Ishikawa (cell line): ENCODE measurements at regions not wholly inside any gene's neighbourhood (a gene's known extent, or its start where the extent isn't known, plus 50 kb on each side); places are given as distances from the start of the nearest gene placed in this dataset.

Experiments
- CEBPB ChIP-seq: IDR thresholded peaks from 2 replicates; pipeline ENCODE4 v1.6.1; 2012
- CREB1 ChIP-seq: IDR thresholded peaks from 2 replicates; pipeline ENCODE4 v1.6.1; 2012; ENCODE audit warnings: low read depth
- EGR1 ChIP-seq: IDR thresholded peaks from 2 replicates; pipeline ENCODE4 v1.6.1; 2012
- EP300 ChIP-seq: IDR thresholded peaks from 2 replicates; pipeline ENCODE4 v1.6.1; 2012; ENCODE audit warnings: borderline replicate concordance
- FOXM1 ChIP-seq: IDR thresholded peaks from 2 replicates; pipeline ENCODE4 v1.6.1; 2012; ENCODE audit warnings: low read depth, borderline replicate concordance
- MAX ChIP-seq: IDR thresholded peaks from 2 replicates; pipeline ENCODE4 v1.6.1; 2012
- NFIC ChIP-seq: IDR thresholded peaks from 2 replicates; pipeline ENCODE4 v1.6.1; 2012
- RAD21 ChIP-seq: IDR thresholded peaks from 2 replicates; pipeline ENCODE4 v1.6.1; 2012; ENCODE audit warnings: low read depth
- REST ChIP-seq: IDR thresholded peaks from 2 replicates; pipeline ENCODE4 v1.6.1; 2012; ENCODE audit warnings: low read depth, mild to moderate bottlenecking
- TAF1 ChIP-seq: IDR thresholded peaks from 2 replicates; pipeline ENCODE4 v1.6.1; 2012; ENCODE audit warnings: low read depth, mild to moderate bottlenecking
- TCF12 ChIP-seq: IDR thresholded peaks from 2 replicates; pipeline ENCODE4 v1.6.1; 2012; ENCODE audit warnings: low read depth
- TEAD4 ChIP-seq: IDR thresholded peaks from 2 replicates; pipeline ENCODE4 v1.6.1; 2012
- YY1 ChIP-seq: IDR thresholded peaks from 2 replicates; pipeline ENCODE4 v1.6.1; 2012; ENCODE audit warnings: low read depth
- ZBTB7A ChIP-seq: IDR thresholded peaks from 2 replicates; pipeline ENCODE4 v1.6.1; 2012; ENCODE audit warnings: low read depth
- TF ChIP-seq, protein P1 (sequence below): IDR thresholded peaks from 2 replicates; pipeline ENCODE4 v1.6.1; 2012

DNA sequence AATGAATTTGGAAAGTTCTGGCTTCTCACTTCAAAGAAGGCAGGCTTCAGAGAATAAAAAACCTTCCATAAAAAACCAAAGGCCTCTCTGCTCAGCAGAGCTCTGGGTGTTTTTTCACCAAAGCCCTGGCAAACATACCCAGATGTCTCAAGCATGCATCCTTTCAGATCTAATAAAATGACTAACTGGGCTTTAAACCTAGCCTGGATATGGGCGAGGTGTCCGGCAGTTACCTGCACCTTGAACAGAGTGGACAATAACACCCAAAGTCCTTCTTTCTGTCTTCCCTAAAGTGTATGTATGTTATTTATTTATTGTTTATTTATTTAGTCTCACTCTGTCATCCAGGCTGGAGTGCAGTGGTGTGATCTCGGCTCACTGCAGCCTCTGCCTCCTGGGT lies 469.3 kb downstream of the XYLT1 start:
- TF ChIP-seq MAX (no peak), ZBTB7A (no peak), CREB1 (no peak), FOXM1 (no peak), TAF1 (no peak), TCF12 (no peak), YY1 (no peak), RAD21 (no peak), EGR1 (no peak), TEAD4 (no peak), NFIC (no peak), EP300 (no peak), REST (no peak), CEBPB (no peak)
- TF ChIP-seq, protein P1, sequence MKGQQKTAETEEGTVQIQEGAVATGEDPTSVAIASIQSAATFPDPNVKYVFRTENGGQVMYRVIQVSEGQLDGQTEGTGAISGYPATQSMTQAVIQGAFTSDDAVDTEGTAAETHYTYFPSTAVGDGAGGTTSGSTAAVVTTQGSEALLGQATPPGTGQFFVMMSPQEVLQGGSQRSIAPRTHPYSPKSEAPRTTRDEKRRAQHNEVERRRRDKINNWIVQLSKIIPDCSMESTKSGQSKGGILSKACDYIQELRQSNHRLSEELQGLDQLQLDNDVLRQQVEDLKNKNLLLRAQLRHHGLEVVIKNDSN: no peak

- TF ChIP-seq TEAD4: no peak
- no peak for TF ChIP-seq RAD21
- no peak for TF ChIP-seq YY1
- no peak for TF ChIP-seq TAF1
- no peak for TF ChIP-seq CREB1
- no peak for TF ChIP-seq TCF12
- no peak for TF ChIP-seq ZBTB7A
- TF ChIP-seq EGR1: no peak
- TF ChIP-seq MAX: no peak
- TF ChIP-seq CEBPB: no peak
- TF ChIP-seq NFIC: no peak
- no peak for TF ChIP-seq EP300
- TF ChIP-seq, protein P1: no peak
- no peak for TF ChIP-seq REST
- TF ChIP-seq FOXM1: no peak
Measured at GRCh38 chr16:17002565-17002964, 468.2 kb downstream of the XYLT1 start.

DNA sequence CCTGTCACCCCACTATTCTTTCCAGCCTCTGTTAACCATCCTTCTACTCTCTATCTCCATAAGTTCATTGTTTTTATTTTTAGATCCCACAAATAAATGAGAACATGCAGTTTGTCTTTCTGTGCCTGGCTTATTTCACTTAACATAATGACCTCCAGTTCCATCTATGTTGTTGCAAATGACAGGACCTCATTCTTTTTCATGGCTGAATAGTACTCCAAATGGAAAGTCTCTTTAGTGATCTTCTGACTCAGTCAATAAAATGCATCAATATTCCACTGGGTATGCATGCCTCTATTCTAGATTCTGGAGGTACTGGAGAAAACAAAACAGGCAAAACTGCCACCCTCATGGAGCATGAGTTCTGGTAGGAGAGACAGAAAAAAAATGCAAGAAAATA lies 459.0 kb downstream of the XYLT1 start:
- TF ChIP-seq MAX (no peak), TEAD4 (no peak), TCF12 (no peak), CEBPB (no peak), NFIC (no peak), TAF1 (no peak), EP300 (no peak), RAD21 (no peak)
- TF ChIP-seq, protein P1: no peak

- TF ChIP-seq YY1 (no peak), RAD21 (no peak), ZBTB7A (no peak), TAF1 (no peak), TEAD4 (no peak), REST (no peak), FOXM1 (no peak), MAX (no peak), NFIC (no peak), CEBPB (no peak), EP300 (no peak), CREB1 (no peak), TCF12 (no peak), EGR1 (no peak)
- TF ChIP-seq, protein P1: no peak
Measured at GRCh38 chr16:17013038-17013437, 457.7 kb downstream of the XYLT1 start.
